GM06990 (cell line): ENCODE measurements at regions not wholly inside any gene's neighbourhood (a gene's known extent, or its start where the extent isn't known, plus 50 kb on each side); places are given as distances from the start of the nearest gene placed in this dataset.

ENCODE experiments used
- DNase-seq: peaks from one replicate; pipeline ENCODE4 v3.0.0-alpha.2; 2011; ENCODE audit not compliant: insufficient read length; ENCODE audit errors: extremely low read depth
- H3K27me3 ChIP-seq: replicated peaks from 2 replicates; pipeline ENCODE4 v1.6.0; 2011; ENCODE audit warnings: low read length; ENCODE audit not compliant: control insufficient read depth, insufficient read depth
- H3K36me3 ChIP-seq: 2 replicates; pipeline ENCODE4 v1.5.1; 2011; ENCODE audit warnings: low read length; ENCODE audit not compliant: control insufficient read depth, insufficient read depth
- H3K4me3 ChIP-seq: replicated peaks from 2 replicates; pipeline ENCODE4 v1.5.1; 2011; ENCODE audit warnings: low read depth, mild to moderate bottlenecking, control low read depth, low read length
- TF ChIP-seq, protein P1 (sequence below): IDR thresholded peaks from 2 replicates; pipeline ENCODE4 v1.5.1; 2011; ENCODE audit warnings: low read length, control low read depth, mild to moderate bottlenecking, inconsistent platforms; ENCODE audit not compliant: insufficient read depth, poor library complexity, severe bottlenecking

DNA sequence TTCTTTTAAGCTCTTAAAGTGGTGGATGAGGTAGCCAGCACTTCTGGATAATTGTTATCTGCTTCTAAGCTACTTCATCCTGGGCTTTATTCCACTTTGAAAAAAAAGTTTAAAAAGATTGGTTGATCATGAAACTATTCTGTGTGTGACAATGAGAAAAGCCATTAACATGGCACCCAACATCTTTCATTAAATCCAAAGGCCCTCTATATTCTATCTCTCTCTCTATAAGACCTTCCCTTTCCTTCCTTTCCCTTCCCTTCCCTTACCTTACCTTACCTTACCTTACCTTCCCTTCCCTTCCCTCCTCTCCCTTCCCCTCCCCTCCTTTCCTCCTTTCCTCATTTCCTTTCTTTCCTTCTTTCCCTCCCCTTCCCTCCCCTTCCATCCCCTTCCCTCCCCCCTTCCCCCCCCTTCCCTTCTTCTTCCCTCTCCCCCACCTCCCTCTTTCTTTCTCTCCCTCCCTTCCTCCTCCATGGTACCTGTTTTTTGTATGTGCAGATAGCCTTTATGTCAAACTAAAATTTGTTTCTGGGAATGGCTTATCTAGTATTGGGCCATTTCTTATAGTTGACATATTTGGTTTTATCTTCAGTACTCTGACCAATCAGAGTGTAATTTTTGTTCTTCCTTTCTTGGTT lies 218.7 kb downstream of the DKK1 start:
- Histone ChIP-seq H3K27me3 (no peaks in the 10 kb centered on the region), H3K36me3 (no peaks in the 10 kb centered on the region), H3K4me3 (no peak overlapping the region)
- TF ChIP-seq, protein P1, sequence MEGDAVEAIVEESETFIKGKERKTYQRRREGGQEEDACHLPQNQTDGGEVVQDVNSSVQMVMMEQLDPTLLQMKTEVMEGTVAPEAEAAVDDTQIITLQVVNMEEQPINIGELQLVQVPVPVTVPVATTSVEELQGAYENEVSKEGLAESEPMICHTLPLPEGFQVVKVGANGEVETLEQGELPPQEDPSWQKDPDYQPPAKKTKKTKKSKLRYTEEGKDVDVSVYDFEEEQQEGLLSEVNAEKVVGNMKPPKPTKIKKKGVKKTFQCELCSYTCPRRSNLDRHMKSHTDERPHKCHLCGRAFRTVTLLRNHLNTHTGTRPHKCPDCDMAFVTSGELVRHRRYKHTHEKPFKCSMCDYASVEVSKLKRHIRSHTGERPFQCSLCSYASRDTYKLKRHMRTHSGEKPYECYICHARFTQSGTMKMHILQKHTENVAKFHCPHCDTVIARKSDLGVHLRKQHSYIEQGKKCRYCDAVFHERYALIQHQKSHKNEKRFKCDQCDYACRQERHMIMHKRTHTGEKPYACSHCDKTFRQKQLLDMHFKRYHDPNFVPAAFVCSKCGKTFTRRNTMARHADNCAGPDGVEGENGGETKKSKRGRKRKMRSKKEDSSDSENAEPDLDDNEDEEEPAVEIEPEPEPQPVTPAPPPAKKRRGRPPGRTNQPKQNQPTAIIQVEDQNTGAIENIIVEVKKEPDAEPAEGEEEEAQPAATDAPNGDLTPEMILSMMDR = no peak
- DNase-seq = no peak

DNA sequence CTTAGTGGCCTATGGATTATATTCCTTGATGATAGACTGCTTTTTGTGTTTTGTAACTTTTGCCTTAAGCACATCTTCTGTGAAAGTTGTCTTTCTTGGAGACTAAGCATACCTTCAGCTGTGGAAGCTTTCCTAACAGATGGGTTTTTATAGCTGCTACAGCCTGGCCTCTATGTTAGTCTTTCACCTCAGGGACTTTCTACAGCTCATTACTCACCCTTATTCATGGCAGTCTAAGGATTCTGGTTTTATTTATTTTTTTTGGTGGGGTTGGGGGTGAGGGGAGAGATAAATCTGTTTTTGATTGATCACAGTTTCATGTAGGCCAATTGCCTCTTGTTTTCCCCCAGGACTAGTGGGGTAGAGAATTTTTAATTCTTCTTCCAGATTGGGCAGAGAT lies 219.9 kb downstream of the DKK1 start:
- TF ChIP-seq, protein P1 = no peak
- DNase-seq = no peak
- H3K27me3 ChIP-seq = no peaks in the 10 kb centered on the region
- no peaks in the 10 kb centered on the region for H3K36me3 ChIP-seq
- H3K4me3 ChIP-seq = no peak overlapping the region

DNA sequence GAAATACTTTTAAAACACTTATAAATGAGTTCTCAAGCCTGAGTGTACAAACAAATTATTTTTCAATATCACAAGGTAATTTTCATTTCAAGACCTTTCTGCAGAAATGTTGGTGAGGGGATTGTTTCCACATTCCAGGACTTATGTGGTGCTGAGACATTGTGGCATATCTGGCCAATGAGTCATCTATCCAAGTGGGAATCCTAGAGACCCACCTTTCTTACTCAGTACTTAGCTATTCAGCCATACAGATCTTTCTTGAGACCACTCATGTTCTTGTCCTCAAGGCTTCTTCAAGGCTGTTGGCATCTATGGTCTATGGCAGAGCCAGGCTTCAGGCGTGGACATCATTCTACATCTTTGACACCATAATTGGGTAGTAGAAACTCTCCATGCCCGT lies 225.4 kb downstream of the DKK1 start:
- Histone ChIP-seq H3K27me3 (no peaks in the 10 kb centered on the region), H3K4me3 (no peak overlapping the region), H3K36me3 (no peaks in the 10 kb centered on the region)
- TF ChIP-seq, protein P1 = no peak
- DNase-seq = no peak

DNA sequence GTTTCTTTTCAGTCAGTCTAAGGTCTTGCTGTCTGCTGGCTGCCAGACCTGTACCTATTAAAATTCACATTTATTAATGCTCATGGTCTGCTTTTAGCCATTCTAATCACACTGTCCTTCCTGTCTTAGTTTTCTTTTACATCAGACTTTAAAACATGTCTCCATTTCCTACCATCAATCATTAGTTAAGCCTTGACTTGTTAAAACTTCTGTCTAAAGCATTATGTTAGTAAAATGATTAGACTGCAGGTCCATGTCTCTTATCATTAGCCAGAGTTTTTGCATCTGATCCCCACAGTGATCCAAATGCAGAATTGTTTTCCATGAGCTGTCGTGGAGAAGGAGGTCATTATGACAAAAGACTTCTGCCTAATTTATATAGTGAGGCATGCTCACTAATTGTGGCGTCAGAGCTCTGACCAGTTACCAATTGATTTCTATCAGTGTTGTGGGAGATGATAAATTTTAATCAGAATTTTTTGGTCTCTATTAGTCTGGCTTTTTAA lies 226.5 kb downstream of the DKK1 start:
- H3K27me3 ChIP-seq = no peaks in the 10 kb centered on the region
- H3K36me3 ChIP-seq = no peaks in the 10 kb centered on the region
- DNase-seq = no peak
- TF ChIP-seq, protein P1 = no peak
- H3K4me3 ChIP-seq = no peak overlapping the region

GRCh38 chr10:52541006-52541473 lies 227.0 kb downstream of the DKK1 start:
- H3K36me3 ChIP-seq = no peaks in the 10 kb centered on the region
- TF ChIP-seq, protein P1 = no peak
- H3K27me3 ChIP-seq = no peaks in the 10 kb centered on the region
- no peak overlapping the region for H3K4me3 ChIP-seq
- no peak for DNase-seq

DNA sequence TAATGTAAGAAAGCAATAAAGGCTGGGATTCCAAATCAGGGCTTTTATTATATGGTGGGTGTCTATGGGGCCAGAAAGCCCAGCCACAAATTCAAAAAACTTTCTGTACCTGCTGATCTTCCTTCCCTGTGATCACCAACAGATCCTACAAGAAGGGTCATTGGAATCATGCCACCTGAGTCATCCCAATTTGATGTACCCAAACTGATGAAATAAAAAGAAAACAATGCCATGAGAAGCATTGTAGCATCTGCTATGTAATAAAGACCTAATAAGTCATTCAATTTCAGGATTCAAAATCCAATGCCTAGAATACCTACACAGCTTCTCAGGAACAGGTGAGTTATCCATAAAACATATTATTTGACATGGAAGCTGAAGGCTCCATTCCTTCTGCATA lies 228.8 kb downstream of the DKK1 start:
- Histone ChIP-seq H3K36me3 (no peaks in the 10 kb centered on the region), H3K4me3 (no peak overlapping the region), H3K27me3 (no peaks in the 10 kb centered on the region; the same call in 1 of the 2 replicates)
- TF ChIP-seq, protein P1 = no peak
- no peak for DNase-seq
